NCI-H2081 (cell line): ENCODE measurements at regions not wholly inside any gene's neighbourhood (a gene's known extent, or its start where the extent isn't known, plus 50 kb on each side); places are given as distances from the start of the nearest gene placed in this dataset.

Experiments used
- DNase-seq, 2 experiments: peaks; one replicate each; lab custom pipeline; 2025; lab: John Stamatoyannopoulos, UW

- DNase-seq, result no peak
Observed at GRCh38 chr7:20466543-20467021, 135.9 kb downstream of the ITGB8 start.

DNA sequence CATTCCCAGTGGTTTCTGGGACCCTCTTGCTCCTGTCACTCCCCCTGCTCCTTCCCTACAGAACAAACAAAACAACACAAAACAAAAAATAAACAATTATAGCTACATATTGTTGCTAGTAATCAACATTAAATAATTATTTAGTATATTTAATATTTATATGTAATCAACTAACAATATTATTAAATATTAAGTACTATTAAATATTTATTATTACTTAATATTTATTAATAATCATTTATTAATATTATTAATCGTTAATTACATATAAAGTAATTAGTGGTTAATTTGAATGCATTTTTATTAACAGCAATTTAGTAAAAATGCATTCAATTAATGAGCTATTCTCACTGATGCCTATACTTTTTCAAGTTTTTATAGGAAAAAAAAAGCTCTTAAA lies 139.4 kb downstream of the ITGB8 start:
- no peak for DNase-seq

DNA sequence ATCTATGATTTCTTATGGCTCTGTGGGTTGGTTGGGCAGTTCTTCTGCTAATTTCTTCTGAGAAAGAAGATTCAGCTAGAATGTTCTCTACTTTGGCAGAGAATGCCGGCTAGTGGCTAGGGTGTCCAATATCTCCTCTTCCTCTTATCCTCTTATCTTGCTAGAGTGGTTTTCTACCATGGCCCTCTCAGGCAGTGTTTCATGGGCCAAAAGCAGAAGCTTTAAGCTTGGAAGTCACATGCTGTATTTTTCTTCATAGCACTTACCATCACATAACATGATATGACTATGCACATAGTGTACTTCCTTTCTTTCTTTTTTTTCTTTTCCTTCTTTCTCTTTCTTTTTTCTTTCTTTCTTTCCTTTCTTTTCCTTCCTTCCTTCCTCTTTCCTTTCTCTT lies 140.0 kb downstream of the ITGB8 start:
- DNase-seq, result no peak

GRCh38 chr7:20474249-20474648 lies 141.2 kb upstream of the ABCB5 start:
- DNase-seq, result no peak

DNA sequence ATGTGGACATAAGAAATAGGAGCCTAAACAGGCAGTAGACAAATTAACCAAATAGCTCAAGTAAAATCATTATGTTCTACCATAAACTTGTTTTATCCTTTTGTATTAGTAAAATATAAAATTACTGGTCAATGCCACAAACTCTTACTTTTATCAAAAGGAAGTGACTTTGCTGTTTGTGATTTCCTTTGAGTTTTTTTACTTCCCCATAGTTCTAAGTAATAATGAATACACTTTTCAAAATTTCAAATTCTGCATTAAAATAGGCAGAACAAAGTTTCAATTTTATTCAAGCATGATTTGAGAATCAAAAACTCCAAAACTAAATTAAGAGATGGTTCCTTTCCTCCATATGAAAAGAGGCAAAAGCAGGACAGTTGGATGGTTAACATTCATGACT lies 139.7 kb upstream of the ABCB5 start:
- DNase-seq, result no peak

DNA sequence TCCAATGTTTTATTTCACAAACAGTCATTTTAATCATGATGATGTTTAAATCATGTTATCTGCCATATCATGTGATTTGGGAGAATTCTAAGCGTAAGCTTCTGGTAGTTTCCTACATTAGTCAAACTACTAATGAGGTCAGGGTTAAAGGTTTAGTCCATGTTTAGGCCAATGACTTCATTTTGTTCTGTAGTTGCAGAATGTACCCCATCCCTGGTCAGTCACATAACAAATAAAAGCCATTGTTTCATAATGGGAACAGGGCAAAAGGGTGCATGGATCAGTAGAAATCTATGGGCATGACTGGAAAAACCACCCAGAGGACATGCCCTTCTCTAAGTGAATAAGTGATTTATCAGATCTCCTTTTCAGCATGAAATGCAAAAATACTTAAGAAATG lies 138.4 kb upstream of the ABCB5 start:
- no peak for DNase-seq

GRCh38 chr7:20479706-20480105 lies 135.8 kb upstream of the ABCB5 start:
- DNase-seq, result no peak

DNA sequence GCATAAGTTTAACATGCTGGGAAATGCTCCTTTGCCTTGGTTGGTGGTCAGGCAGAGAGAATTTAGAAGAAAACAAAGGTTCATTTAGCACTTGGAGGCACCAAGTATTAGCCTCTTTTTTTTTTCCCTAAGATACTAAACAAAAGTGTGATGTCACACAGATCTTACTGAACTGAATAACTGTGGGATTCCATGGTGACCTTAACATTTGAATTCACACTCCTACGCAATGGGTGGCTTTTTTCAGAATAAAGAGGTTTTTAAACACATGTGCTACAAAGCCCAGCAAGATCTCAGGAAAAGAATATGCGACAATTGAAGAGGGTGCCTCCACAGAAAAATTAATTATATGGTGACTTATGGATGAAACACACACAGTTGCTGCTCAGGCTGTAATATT lies 133.4 kb upstream of the ABCB5 start:
- no peak for DNase-seq

GRCh38 chr7:20484356-20484755 lies 131.1 kb upstream of the ABCB5 start:
- DNase-seq, result no peak

DNA sequence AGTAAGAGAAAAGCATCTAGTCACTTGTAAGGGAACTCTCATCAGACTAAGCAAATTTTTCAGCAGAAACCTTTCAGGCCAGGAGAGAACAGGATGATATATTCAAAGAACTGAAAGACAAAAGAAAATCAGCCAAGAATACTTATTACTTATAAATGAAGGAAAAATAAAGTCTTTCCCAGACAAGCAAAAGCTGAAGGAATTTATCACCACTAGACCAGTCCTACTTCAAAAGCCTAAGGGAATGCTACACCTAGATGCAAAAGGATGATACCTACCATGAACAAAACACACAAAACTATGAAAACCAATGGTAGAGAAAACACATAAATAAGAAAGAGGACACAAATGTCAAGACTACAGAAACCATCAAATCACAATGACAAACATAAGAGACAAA lies 126.6 kb upstream of the ABCB5 start:
- DNase-seq, result no peak

DNA sequence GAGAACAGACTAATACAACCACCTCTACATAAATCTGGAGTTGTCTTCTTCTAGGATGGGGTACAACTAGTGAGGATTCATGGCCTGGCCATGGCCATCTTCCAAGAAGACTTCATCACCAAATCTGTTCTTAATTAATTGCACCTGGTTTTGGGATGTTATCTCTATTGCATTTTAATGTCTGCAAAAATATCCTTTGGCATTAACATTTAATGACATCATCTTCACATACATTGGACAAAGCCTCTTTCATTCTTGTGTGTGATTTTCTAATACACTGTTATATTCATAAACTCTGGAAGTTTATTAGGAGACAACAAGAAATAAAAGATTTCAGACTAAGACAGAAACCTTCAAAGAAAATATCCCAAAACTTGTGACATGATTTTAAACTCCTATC lies 124.2 kb upstream of the ABCB5 start:
- DNase-seq, result no peak

GRCh38 chr7:20494566-20494965 lies 120.9 kb upstream of the ABCB5 start:
- DNase-seq, result no peak

GRCh38 chr7:20501473-20501872 lies 114.0 kb upstream of the ABCB5 start:
- peak in 1 of 2 experiments; percentile 10 for DNase-seq

GRCh38 chr7:20503278-20503950 lies 112.1 kb upstream of the ABCB5 start:
- peak in 1 of 2 experiments; percentile 5 for DNase-seq

GRCh38 chr7:20504060-20504459 lies 111.4 kb upstream of the ABCB5 start:
- DNase-seq, result no peak

DNA sequence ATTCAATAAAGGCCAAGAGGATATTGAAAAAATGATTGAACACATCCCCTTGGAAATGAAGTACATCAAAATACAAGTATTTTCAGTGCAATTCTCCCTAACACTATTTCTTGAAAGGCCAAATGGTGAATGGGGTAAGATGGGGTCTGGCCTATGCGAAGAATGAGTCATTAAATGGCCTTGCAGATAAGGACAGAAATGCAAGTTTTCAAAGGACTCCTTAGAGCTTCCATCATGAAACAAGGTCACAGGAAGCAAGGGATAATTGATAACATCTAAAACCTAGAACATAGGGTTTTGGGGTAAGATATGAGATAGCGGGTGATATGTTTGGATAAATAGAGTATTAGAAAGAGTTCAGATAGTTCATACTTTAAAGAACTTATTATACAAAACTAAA lies 109.3 kb upstream of the ABCB5 start:
- no peak for DNase-seq

- no peak for DNase-seq
Observed at GRCh38 chr7:20507157-20507556, 108.3 kb upstream of the ABCB5 start.

DNA sequence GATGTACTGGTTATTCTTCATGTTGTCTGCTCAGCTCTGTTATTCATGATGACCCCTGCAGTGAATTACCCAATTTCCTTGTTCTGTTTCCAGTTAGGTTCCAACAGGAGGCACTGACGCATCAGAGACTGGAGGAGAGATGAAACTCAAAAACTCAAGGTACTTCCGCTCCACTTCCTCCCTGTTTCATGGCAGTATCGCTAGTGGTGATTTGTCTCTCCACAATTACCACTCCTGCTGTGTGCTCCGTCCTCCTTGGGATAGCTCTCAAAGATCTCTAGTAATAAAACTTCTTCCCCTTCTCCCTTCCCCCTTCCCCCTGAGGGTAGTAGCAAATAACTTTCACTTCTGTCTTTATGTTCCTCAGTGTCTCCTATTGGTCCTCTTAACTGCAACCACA lies 107.4 kb upstream of the ABCB5 start:
- DNase-seq, result peak in 1 of 2 experiments; percentile 20

DNA sequence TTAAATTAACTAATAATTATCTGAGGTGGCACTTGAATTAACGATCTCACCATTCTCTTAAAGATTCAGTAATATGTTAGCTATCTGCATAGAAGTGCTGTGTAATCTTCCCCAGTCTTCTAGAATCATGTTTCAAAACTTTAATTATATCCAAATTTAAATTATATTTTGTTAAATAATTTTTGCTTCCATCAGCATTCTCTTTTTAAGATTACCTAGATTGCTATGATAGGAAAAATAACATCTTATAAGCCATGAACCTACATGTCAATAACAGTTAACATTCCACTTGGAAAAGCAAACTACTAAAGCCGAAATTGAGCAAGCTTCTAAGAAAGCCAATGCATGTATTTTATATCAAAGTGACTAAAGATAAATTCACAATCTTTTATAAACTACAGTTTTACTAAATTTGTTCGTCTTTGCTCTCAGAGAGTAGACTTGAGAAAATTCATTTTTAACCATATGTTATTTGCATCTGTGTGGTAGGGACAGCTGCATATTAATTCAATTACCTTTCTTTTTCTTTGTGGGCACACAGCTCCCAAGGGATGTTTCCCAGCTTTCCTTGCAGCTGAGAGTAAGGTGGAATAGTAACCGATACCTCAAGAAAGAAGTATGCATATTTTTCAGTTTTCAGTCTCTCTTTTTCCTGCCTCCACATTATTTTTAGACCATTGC lies 105.4 kb upstream of the ABCB5 start:
- no peak for DNase-seq

GRCh38 chr7:20510573-20510900 lies 104.9 kb upstream of the ABCB5 start:
- DNase-seq, result no peak

GRCh38 chr7:20513341-20513740 lies 102.1 kb upstream of the ABCB5 start:
- no peak for DNase-seq

GRCh38 chr7:20513897-20514296 lies 101.6 kb upstream of the ABCB5 start:
- DNase-seq, result no peak

GRCh38 chr7:20514364-20514763 lies 101.1 kb upstream of the ABCB5 start:
- peak; percentile 89 to 96 for DNase-seq

GRCh38 chr7:20519645-20520044 lies 95.8 kb upstream of the ABCB5 start:
- peak in 1 of 2 experiments; percentile 74 for DNase-seq
